ENCODE measurements at regions not wholly inside any gene's neighbourhood (a gene's known extent, or its start where the extent isn't known, plus 50 kb on each side); places are given as distances from the start of the nearest gene placed in this dataset.

GRCh38 chr3:135627057-135627456, 338.5 kb upstream of the PPP2R3A start:
- TF ChIP-seq POLR2A (IDR thresholded peaks at IDR 0.05), result no peak
- no peak for TF ChIP-seq CTCF (IDR thresholded peaks at IDR 0.05)
